SIG-M5 treated with dmso at 0.1 percent for 504 hours (cell line): ENCODE measurements at regions not wholly inside any gene's neighbourhood (a gene's known extent, or its start where the extent isn't known, plus 50 kb on each side); places are given as distances from the start of the nearest gene placed in this dataset.
"Not testable (repeated sequence)": the region's sequence is repeated elsewhere in the genome, so short reads cannot be mapped to it uniquely, and the experiment has no call there.

Experiments used
- DNase-seq: peaks from one replicate; lab custom pipeline; 2025; ENCODE audit not compliant: unreplicated experiment; lab: John Stamatoyannopoulos, UW

DNA sequence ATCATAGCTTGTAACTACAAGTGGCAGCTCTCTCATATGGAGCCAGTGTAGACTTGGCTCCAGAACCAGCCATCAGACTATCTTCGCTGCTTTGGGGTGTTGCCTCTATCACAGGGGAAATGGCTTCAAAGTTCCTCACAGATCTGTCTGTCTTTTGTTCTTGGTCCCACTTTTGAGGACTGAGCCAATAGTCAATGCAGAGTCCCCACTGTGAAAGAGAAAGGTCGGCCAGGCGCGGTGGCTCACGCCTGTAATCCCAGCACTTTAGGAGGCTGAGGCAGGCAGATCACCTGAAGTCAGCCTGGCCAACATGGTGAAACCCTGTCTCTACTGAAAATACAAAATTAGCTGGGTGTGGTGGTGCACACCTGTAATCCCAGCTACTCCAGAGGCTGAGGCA is 86.9 kb upstream of the FZD7 start:
- DNase-seq = not testable (repeated sequence)

GRCh38 chr2:201947287-201947686 is 86.4 kb upstream of the FZD7 start:
- DNase-seq = no peak

DNA sequence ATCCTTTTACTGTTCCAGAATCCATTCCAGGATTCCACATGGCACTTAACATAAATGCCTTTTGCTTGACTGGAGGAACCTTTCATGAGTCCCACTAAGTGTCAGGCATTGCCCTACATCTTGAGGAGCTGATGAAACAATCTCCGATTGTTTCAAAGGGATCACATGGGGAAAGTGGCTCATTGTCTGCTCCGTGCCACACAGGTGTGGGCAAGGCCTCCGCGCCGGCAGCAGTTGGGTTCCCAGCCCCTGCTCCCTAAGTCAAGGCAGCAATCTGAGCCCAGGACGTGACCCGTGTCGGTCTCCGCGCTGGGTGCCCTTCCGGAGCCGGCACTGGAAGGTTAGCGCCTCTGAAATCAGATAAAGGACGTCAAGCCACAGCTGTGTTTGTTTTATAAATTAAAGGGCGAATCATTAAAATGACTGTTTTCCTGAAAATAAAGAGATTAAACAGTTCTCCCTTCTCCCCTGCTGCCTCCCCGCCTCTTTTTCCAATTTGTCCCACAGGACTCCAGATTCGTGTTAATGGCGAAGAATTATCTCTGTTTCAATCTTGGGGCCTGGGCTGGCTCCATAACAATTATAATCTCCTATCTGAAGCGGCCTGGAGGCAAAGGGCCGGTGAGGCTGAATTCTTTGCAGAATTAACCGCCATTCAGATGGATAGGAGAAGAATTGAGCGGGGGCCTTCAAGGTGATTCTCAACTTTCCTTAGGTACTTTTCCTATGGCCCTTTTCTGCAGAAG is 84.3 kb upstream of the FZD7 start:
- no peak for DNase-seq

- DNase-seq = no peak
These were observed 83.8 kb upstream of the FZD7 start for GRCh38 chr2:201949927-201950246.

GRCh38 chr2:201950606-201951005 is 83.0 kb upstream of the FZD7 start:
- DNase-seq = no peak

DNA sequence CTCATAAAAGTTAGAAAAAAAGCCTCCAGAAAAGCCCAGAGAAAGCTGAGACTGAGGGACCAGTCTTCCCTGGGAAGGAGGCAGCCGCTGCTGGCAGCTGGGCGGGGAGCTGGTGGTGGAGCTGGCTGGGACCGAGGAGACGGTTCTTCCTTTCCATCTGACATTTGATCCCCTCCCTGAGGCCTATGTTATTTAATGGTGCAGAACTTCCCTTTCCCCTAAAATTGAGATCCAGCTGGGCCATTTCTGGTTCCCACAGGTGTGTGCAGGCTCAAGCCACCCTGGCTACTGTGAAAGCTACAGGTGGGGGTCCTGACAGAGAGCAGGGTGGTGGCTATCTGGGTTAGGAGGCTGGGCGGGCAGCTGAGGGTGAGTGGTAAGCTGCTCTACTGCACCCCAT is 81.5 kb upstream of the FZD7 start:
- DNase-seq = no peak

DNA sequence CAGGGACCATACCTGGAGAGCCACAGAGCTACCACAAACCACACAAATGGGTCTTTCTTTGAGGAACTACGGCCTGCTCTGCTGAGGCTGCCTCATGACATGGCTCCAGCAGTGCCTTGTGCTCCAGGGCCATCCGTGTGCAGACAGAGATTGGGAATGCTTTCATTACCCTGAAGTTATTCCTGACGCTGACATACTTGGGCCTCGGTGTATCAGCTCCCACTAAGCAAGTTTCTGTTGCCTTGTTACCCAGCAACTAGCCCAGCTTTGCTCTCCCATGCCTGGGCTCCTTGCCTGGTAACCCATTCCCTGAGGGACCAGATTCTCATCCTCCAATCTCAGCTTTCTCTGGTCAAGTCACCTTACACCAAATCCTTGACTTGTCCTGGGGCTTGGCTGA is 80.3 kb upstream of the FZD7 start:
- no peak for DNase-seq

DNA sequence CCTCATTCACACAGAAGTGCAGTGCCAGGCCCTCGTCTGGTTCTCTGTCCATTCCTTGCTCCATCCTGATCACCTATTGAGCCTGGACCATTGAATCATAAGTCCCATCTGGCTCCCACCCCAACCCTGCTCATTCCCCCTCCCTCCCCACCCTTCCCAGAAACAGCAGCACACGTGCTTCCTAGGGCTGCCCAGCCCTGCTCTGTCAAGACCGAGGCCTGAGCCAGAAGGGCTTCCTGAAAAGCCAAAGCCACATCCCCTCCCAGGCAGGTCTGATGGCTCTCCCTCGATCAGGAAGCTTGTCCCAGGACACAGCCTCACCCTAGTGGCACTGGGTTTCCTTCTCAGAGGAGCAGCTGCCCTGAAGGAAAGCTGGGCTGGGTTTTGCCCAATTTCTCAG is 79.8 kb upstream of the FZD7 start:
- DNase-seq = no peak

GRCh38 chr2:201955231-201955630 is 78.4 kb upstream of the FZD7 start:
- no peak for DNase-seq

- no peak for DNase-seq
These were observed 77.9 kb upstream of the FZD7 start for GRCh38 chr2:201955702-201956141.

DNA sequence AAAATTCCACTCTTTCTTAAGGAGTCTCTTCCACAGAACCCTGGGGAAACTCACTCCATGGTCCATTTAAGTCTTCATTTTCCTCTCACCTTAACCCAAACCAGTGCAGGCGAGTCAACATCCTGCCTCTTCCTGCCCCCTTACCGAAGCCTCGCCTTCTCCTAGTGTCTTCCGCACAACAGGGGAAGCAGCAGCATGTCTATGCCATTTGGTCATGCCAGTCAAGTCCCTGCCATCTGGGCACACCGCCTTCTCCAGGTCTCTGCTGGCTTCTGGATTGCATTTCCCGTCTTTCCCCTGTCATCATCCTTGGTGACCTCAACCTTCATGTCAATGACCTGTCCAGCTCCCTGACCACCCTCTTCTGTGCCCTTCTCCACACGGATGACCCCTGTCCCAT is 77.3 kb upstream of the FZD7 start:
- DNase-seq = no peak

DNA sequence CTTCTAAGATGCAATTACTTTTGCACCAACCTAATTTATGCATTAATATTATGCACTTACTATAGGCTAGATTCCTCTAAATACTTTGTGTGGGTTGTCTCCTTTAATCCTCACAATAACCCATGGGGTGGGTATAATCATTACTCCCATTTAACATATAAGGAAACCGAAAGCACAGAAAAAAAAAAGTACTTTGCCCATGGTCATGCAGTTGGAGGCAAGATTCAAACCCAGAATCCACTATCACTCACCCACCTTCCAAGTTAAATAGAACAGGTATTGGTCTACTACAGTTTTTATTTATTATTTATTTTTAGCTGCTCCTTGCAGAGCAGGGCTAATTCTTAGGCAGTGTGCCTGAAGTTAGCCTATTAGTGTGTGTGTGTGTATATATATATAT is 76.6 kb upstream of the FZD7 start:
- no peak for DNase-seq

GRCh38 chr2:201959198-201959597 is 74.5 kb upstream of the FZD7 start:
- DNase-seq = no peak

DNA sequence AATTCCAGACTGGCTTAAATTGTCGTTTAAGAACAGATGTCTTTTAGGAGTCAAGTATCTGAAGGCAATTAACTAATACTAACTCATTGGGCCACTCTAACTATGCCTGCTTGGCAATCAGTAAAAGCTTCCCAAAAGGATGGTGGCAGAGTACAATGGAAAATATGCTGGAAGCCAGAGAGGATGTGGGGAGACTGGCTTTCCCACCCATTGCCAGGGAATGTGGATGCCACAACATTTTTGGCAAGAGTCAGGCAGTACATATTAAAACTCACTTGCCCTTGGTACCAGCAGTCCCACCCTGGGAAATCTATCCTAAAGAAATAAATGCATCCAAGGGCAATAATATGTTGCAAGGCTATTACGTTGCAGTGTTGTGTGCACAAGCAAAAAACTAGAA is 74.0 kb upstream of the FZD7 start:
- no peak for DNase-seq

- no peak for DNase-seq
These were observed 73.3 kb upstream of the FZD7 start for GRCh38 chr2:201960305-201960704.

DNA sequence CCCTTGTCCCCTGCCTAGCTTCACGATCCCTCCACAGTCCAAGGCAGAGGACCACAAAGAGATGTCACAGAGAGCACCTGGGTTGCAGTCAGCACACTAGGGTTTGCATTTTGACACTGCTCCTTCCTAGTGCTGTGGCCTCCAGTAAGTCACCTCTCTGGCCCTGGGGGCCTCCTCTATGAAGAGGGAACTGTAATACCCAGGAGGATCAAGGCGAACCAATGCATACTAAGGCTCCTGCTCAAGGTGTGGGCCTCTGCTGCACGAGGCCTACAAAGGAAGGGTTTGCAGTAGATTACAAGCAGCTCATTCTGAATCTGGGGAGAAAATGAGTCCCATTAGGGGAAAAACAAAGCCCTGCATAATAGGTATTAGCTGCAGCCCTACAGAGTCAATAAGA is 72.3 kb upstream of the FZD7 start:
- no peak for DNase-seq

GRCh38 chr2:201962774-201963562 is 70.7 kb upstream of the FZD7 start:
- no peak for DNase-seq

DNA sequence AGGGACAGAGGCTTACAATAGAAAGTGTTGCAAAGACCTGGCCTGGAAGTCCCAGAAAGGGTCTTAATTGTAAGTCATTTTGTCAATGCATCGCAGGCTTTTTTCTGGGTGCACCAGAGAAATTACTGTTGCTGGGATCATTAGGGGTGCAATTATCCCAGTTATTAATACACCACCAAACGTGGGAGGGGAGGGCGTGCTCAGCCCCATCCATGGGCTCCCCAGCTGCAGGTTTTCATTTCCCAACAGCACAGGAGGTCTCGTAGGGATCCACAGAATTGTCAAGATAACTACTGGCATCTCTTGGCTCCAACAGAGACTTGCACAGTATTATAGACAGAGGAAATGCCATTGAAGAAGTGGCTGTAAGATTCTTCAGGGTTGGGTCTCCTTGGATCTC is 69.6 kb upstream of the FZD7 start:
- no peak for DNase-seq

DNA sequence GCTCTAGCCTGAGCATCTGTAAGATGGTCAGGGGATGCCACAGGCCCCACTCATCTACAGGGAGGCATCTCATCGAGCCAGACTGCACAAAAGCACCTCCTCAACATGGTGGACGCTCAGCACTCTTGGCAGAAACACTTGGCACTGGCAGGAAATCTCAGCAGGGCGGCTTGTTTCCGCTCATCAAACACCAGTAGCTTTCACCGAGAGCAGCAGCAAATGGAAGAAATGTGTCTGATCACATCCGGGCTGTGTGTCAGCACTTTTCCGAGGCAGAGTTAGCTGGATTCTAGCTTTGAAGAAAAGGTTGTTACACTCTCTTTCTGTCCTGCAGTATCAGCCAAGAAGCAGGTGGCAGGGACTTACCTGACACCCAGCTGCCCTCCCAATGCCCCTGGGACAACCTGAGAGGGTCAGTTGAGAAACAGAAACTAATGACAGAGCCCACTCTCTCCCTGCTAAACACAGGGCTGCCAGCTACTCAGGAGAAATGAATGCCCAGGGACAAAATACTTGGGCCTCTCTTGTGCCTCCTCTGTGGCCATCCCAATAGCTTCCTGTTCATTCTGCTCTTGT is 68.9 kb upstream of the FZD7 start:
- DNase-seq = no peak

GRCh38 chr2:201965550-201965949 is 68.1 kb upstream of the FZD7 start:
- DNase-seq = no peak

- DNase-seq = no peak
These were observed 66.8 kb upstream of the FZD7 start for GRCh38 chr2:201966691-201967438.

DNA sequence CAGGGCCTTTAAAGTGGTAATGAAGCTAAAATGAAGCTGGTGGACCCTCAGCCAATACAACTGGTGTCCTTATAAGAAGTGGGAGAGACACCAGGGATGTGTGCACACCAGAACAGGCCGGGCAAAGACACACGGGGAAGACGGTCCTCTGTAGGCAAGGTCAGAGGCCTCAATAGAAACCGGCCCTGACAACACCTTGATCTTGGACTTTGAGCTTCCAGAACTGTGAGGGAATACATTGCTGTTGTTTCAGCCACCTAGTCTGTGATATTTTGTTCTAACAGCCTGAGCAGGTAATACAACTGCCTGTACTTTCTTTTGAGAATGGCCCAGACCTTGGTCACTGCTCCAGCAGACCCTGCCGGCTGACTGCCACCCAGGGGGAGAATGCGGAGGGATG is 65.6 kb upstream of the FZD7 start:
- DNase-seq = no peak
